ENCODE measurements at regions not wholly inside any gene's neighbourhood (a gene's known extent, or its start where the extent isn't known, plus 50 kb on each side); places are given as distances from the start of the nearest gene placed in this dataset.
A peak's percentile ranks its signal among the peaks of the same experiment; 100 is the strongest.
"Not testable (repeated sequence)": the region's sequence is repeated elsewhere in the genome, so short reads cannot be mapped to it uniquely, and the experiment has no call there.

- DNase-seq (ENCODE audit: low read depth in 1 of 2, low spot score in 1 of 2), result no peak
- TF ChIP-seq JUND (IDR thresholded peaks at IDR 0.05; ENCODE audit: low read depth), result no peak
- in situ Hi-C loops (cut with HindIII; ENCODE audit: low pct_unique_long_range_greater_than_20kb, low sequenced_read_pairs), result no loop called here
Observed at GRCh38 chr3:153448151-153448829, 286.3 kb downstream of the RAP2B start.

GRCh38 chr3:153456833-153457545 is 295.0 kb downstream of the RAP2B start:
- no peak for TF ChIP-seq JUND (IDR thresholded peaks at IDR 0.05; ENCODE audit: low read depth)
- DNase-seq (ENCODE audit: low read depth in 1 of 2, low spot score in 1 of 2), result no peak
- in situ Hi-C loops (cut with HindIII; ENCODE audit: low pct_unique_long_range_greater_than_20kb, low sequenced_read_pairs), result no loop called here

GRCh38 chr3:153458881-153459280 is 296.9 kb downstream of the RAP2B start:
- TF ChIP-seq JUND (IDR thresholded peaks at IDR 0.05; ENCODE audit: low read depth), result no peak
- DNase-seq (ENCODE audit: low read depth in 1 of 2, low spot score in 1 of 2), result no peak
- in situ Hi-C loops (cut with HindIII; ENCODE audit: low pct_unique_long_range_greater_than_20kb, low sequenced_read_pairs), result no loop called here

GRCh38 chr3:153462545-153462944 is 300.5 kb downstream of the RAP2B start:
- in situ Hi-C loops (cut with HindIII; ENCODE audit: low pct_unique_long_range_greater_than_20kb, low sequenced_read_pairs), result no loop called here
- no peak for TF ChIP-seq JUND (IDR thresholded peaks at IDR 0.05; ENCODE audit: low read depth)
- no peak for DNase-seq (ENCODE audit: low read depth in 1 of 2, low spot score in 1 of 2)

GRCh38 chr3:153463895-153464294 is 301.9 kb downstream of the RAP2B start:
- no peak for DNase-seq (ENCODE audit: low read depth in 1 of 2, low spot score in 1 of 2)
- in situ Hi-C loops (cut with HindIII; ENCODE audit: low pct_unique_long_range_greater_than_20kb, low sequenced_read_pairs), result no loop called here
- TF ChIP-seq JUND (IDR thresholded peaks at IDR 0.05; ENCODE audit: low read depth), result no peak

GRCh38 chr3:153469162-153469561 is 307.1 kb downstream of the RAP2B start:
- no peak for TF ChIP-seq JUND (IDR thresholded peaks at IDR 0.05; ENCODE audit: low read depth)

GRCh38 chr3:153484842-153485241 is 322.8 kb downstream of the RAP2B start:
- in situ Hi-C loops (cut with HindIII; ENCODE audit: low pct_unique_long_range_greater_than_20kb, low sequenced_read_pairs), result no loop called here
- no peak for DNase-seq (ENCODE audit: low read depth in 1 of 2, low spot score in 1 of 2)
- TF ChIP-seq JUND (IDR thresholded peaks at IDR 0.05; ENCODE audit: low read depth), result no peak

More at GRCh38 chr3:153469162-153469561, 307.1 kb downstream of the RAP2B start:
- in situ Hi-C loops (cut with HindIII; ENCODE audit: low pct_unique_long_range_greater_than_20kb, low sequenced_read_pairs), result no loop called here
- no peak for DNase-seq (ENCODE audit: low read depth in 1 of 2, low spot score in 1 of 2)

- DNase-seq (ENCODE audit: low read depth in 1 of 2, low spot score in 1 of 2), result no peak
- in situ Hi-C loops (cut with HindIII; ENCODE audit: low pct_unique_long_range_greater_than_20kb, low sequenced_read_pairs), result no loop called here
- no peak for TF ChIP-seq JUND (IDR thresholded peaks at IDR 0.05; ENCODE audit: low read depth)
Observed at GRCh38 chr3:153495422-153495821, 333.4 kb downstream of the RAP2B start.

GRCh38 chr3:153502682-153503081 is 340.7 kb downstream of the RAP2B start:
- TF ChIP-seq JUND (IDR thresholded peaks at IDR 0.05; ENCODE audit: low read depth), result no peak
- no peak for DNase-seq (ENCODE audit: low read depth in 1 of 2, low spot score in 1 of 2)
- in situ Hi-C loops (cut with HindIII; ENCODE audit: low pct_unique_long_range_greater_than_20kb, low sequenced_read_pairs), result no loop called here

GRCh38 chr3:153503873-153504272 is 341.8 kb downstream of the RAP2B start:
- in situ Hi-C loops (cut with HindIII; ENCODE audit: low pct_unique_long_range_greater_than_20kb, low sequenced_read_pairs), result no loop called here
- TF ChIP-seq JUND (IDR thresholded peaks at IDR 0.05; ENCODE audit: low read depth), result no peak
- DNase-seq (ENCODE audit: low read depth in 1 of 2, low spot score in 1 of 2), result no peak

- DNase-seq (ENCODE audit: low read depth in 1 of 2, low spot score in 1 of 2); in situ Hi-C loops (cut with HindIII; ENCODE audit: low pct_unique_long_range_greater_than_20kb, low sequenced_read_pairs): not testable (repeated sequence)
Observed at GRCh38 chr3:153506205-153506604, 344.2 kb downstream of the RAP2B start.

- DNase-seq (ENCODE audit: low read depth in 1 of 2, low spot score in 1 of 2), result peak in 1 of 2 experiments; percentile 33
Observed at GRCh38 chr3:153506686-153507085, 344.7 kb downstream of the RAP2B start.

GRCh38 chr3:153513236-153513635 is 351.2 kb downstream of the RAP2B start:
- in situ Hi-C loops (cut with HindIII; ENCODE audit: low pct_unique_long_range_greater_than_20kb, low sequenced_read_pairs), result no loop called here
- no peak for TF ChIP-seq JUND (IDR thresholded peaks at IDR 0.05; ENCODE audit: low read depth)
- peak in 1 of 2 experiments; percentile 50 for DNase-seq (ENCODE audit: low read depth in 1 of 2, low spot score in 1 of 2)

More at GRCh38 chr3:153506686-153507085, 344.7 kb downstream of the RAP2B start:
- in situ Hi-C loops (cut with HindIII; ENCODE audit: low pct_unique_long_range_greater_than_20kb, low sequenced_read_pairs), result not testable (repeated sequence)

Measured in T47D (cell line).